Central memory CD8-positive, alpha-beta T cell (primary cell): ENCODE measurements at regions not wholly inside any gene's neighbourhood (a gene's known extent, or its start where the extent isn't known, plus 50 kb on each side); places are given as distances from the start of the nearest gene placed in this dataset.

ENCODE experiments used
- ATAC-seq: fragments of 150-1000 bp; cut with Tn5 transposase; replicated peaks from 2 replicates; pipeline ENCODE4 v1.10.0; 2022; ENCODE audit warnings: mild to moderate bottlenecking, moderate FRiP score, moderate number of reproducible peaks; ENCODE audit not compliant: poor library complexity, severe bottlenecking; ENCODE audit errors: extremely low read depth
- DNase-seq, 2 donors: peaks; one replicate each; pipeline ENCODE4 v3.0.0; 2021; ENCODE audit warnings: low spot score in 2 of 2
- H3K27ac Mint-ChIP-seq: one replicate; pipeline ENCODE4 v1.8.0; 2022; ENCODE audit warnings: low read depth, mild to moderate bottlenecking, moderate library complexity, mixed read lengths
- H3K27me3 Mint-ChIP-seq: one replicate; pipeline ENCODE4 v1.8.0; 2022; ENCODE audit warnings: mixed read lengths
- H3K36me3 Mint-ChIP-seq: one replicate; pipeline ENCODE4 v1.8.0; 2022; ENCODE audit warnings: mild to moderate bottlenecking, moderate library complexity, mixed read lengths; ENCODE audit not compliant: insufficient read depth
- H3K4me1 Mint-ChIP-seq: one replicate; pipeline ENCODE4 v1.8.0; 2022; ENCODE audit warnings: mixed read lengths
- H3K4me3 Mint-ChIP-seq: one replicate; pipeline ENCODE4 v1.8.0; 2022; ENCODE audit warnings: mild to moderate bottlenecking, moderate library complexity, mixed read lengths
- H3K9me3 Mint-ChIP-seq: one replicate; pipeline ENCODE4 v1.8.0; 2022; ENCODE audit warnings: mixed read lengths

GRCh38 chr7:22610951-22611757, 111.2 kb upstream of the STEAP1B start:
- ATAC-seq: no peak
- no peaks in the 10 kb centered on the region for H3K36me3 Mint-ChIP-seq
- peaks cover 43% of the 10 kb centered on the region for H3K27me3 Mint-ChIP-seq
- no peak overlapping the region for H3K27ac Mint-ChIP-seq
- H3K4me1 Mint-ChIP-seq: no peaks in the 10 kb centered on the region
- H3K4me3 Mint-ChIP-seq: no peak overlapping the region
- H3K9me3 Mint-ChIP-seq: no peaks in the 10 kb centered on the region
- DNase-seq: no peak

DNA sequence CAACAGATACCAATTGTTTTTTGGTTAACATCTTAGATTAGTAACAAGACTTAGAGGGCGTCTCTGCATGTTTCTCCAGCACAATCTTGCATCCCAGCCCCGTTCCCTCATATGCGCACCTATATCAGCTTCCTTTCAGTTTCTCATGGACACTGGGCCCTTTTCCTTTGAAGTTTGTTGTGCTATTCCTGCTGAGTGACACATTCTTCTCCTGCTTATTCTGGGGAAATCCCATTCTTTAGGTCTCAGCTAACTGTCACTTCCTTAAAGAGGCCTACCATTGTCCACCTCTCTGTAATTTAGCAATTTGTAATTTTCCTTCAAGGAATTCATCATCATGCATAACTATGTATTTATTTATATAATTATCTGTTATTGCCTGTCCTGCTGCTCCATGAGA, 110.3 kb upstream of the STEAP1B start:
- no peak for DNase-seq
- Mint-ChIP-seq H3K4me3 (no peak overlapping the region), H3K27me3 (peaks cover 37% of the 10 kb centered on the region), H3K9me3 (no peaks in the 10 kb centered on the region), H3K36me3 (no peaks in the 10 kb centered on the region), H3K27ac (no peak overlapping the region), H3K4me1 (no peaks in the 10 kb centered on the region)
- no peak for ATAC-seq

DNA sequence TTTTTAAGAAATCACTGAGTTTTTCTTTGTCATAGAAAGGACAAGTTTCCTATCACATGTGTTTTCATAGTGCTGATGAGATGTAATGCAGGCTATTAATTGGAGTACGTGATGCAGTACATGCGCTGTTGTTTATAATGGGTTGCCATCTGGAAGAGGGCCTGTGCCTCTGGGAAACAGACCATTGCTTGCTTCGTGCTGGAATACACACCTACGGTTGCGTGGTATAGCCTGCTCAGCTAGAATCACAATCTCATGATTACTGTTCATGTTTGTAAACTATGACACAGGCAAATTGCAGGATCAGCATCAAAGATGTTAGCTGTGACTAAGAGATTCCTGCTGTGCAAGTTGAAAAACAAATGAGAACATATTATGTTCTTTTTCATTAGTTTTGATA, 107.2 kb upstream of the STEAP1B start:
- H3K9me3 Mint-ChIP-seq: no peaks in the 10 kb centered on the region
- H3K27me3 Mint-ChIP-seq: peaks cover 23% of the 10 kb centered on the region
- DNase-seq (no peak), ATAC-seq (no peak)
- H3K36me3 Mint-ChIP-seq: no peaks in the 10 kb centered on the region
- no peaks in the 10 kb centered on the region for H3K4me1 Mint-ChIP-seq
- no peak overlapping the region for H3K4me3 Mint-ChIP-seq
- no peak overlapping the region for H3K27ac Mint-ChIP-seq

DNA sequence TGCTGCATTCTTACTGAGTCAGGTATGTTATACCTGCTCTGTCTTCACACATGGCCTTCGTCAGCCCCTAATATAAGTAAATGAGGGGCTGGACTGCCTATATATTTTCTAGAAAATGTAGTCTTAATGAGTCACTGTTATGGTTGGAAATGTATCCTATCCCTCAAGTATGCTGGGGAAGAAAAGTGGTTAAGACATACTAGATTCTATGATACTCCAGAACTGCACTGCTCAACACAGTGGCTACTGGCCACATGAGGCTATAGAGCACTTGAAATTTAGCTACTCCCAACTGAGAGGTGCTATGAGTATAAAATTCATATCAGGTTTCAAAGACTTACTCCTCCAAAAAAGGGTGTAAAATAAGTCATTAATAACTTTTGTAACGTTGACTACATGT, 104.3 kb upstream of the STEAP1B start:
- no peak for ATAC-seq
- Mint-ChIP-seq H3K4me1 (no peaks in the 10 kb centered on the region), H3K27me3 (peaks cover 21% of the 10 kb centered on the region), H3K9me3 (no peaks in the 10 kb centered on the region), H3K27ac (no peak overlapping the region), H3K36me3 (no peaks in the 10 kb centered on the region), H3K4me3 (no peak overlapping the region)
- no peak for DNase-seq

DNA sequence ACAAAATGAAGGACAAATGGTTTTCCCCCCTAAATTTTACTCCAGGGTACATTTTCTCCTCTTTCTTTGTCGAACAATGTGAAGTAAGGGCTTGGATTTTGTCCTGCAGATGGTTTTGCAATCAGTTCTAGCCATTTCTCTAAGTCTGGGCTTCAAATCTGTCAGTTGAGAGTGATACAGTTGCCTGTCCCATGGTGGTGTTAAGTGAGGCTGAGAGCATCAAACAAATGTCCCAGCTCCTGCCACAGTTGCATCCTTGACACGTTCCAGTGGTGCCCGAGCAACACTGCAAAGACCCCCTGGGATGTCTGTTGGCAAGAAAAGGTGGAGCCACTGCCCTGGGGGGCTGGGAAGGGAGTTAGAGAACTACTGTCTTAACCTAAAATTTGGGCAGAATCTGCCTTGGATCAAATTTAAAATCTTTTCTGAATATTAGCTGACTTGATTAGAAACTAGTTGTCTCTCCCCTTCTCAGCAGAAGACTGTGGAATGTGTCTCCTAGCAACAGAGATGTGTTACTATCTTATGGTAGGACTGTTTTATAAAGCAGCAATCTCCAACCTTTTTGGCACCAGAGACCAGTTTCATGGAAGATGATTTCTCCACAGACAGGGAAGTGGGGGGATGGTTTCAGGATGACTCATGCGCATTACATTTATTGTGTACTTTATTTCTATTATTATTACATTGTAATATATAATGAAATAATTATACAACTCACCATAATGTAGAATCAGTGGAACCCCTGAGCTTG, 102.0 kb upstream of the STEAP1B start:
- Mint-ChIP-seq H3K9me3 (no peaks in the 10 kb centered on the region), H3K27me3 (peaks cover 21% of the 10 kb centered on the region), H3K4me1 (no peaks in the 10 kb centered on the region), H3K27ac (no peak overlapping the region), H3K36me3 (no peaks in the 10 kb centered on the region), H3K4me3 (no peak overlapping the region)
- ATAC-seq (no peak), DNase-seq (no peak)

DNA sequence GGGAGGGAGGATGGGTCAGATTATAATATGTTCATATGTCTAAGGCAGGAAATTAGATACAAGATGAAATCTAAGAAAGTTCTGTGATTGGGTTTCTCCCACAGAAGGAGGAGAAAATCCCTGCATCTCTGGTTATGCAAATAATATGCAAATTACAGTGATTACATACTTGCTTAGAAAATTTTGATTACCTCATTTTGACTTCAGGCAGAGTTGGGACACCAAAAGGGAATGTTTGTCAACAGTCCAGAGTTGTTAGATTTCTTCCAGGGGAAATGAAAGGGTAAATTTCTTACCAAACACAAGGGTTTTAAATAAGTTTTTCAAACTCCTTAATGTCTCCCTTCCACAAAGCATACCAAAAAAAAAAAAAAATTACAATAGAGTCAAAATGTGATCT, 101.4 kb upstream of the STEAP1B start:
- Mint-ChIP-seq H3K4me1 (no peaks in the 10 kb centered on the region), H3K4me3 (no peak overlapping the region), H3K9me3 (no peaks in the 10 kb centered on the region), H3K36me3 (no peaks in the 10 kb centered on the region), H3K27me3 (peaks cover 21% of the 10 kb centered on the region), H3K27ac (no peak overlapping the region)
- DNase-seq: no peak
- ATAC-seq: no peak

- no peak overlapping the region for H3K4me3 Mint-ChIP-seq
- no peaks in the 10 kb centered on the region for H3K36me3 Mint-ChIP-seq
- no peak for DNase-seq
- ATAC-seq: no peak
- peaks cover 21% of the 10 kb centered on the region for H3K27me3 Mint-ChIP-seq
- no peaks in the 10 kb centered on the region for H3K4me1 Mint-ChIP-seq
- H3K27ac Mint-ChIP-seq: no peak overlapping the region
- no peaks in the 10 kb centered on the region for H3K9me3 Mint-ChIP-seq
Observed at GRCh38 chr7:22601003-22601402, 101.0 kb upstream of the STEAP1B start.

GRCh38 chr7:22598318-22598920, 98.4 kb upstream of the STEAP1B start:
- H3K4me3 Mint-ChIP-seq: no peak overlapping the region
- peaks cover 14% of the 10 kb centered on the region for H3K27me3 Mint-ChIP-seq
- no peaks in the 10 kb centered on the region for H3K36me3 Mint-ChIP-seq
- no peak for DNase-seq
- H3K27ac Mint-ChIP-seq: no peak overlapping the region
- H3K9me3 Mint-ChIP-seq: no peaks in the 10 kb centered on the region
- H3K4me1 Mint-ChIP-seq: no peaks in the 10 kb centered on the region
- no peak for ATAC-seq

- DNase-seq (no peak), ATAC-seq (no peak)
- H3K9me3 Mint-ChIP-seq: no peaks in the 10 kb centered on the region
- peaks cover 13% of the 10 kb centered on the region for H3K27me3 Mint-ChIP-seq
- no peak overlapping the region for H3K4me3 Mint-ChIP-seq
- no peaks in the 10 kb centered on the region for H3K36me3 Mint-ChIP-seq
- no peaks in the 10 kb centered on the region for H3K4me1 Mint-ChIP-seq
- no peak overlapping the region for H3K27ac Mint-ChIP-seq
Observed at GRCh38 chr7:22597844-22598243, 97.9 kb upstream of the STEAP1B start.

DNA sequence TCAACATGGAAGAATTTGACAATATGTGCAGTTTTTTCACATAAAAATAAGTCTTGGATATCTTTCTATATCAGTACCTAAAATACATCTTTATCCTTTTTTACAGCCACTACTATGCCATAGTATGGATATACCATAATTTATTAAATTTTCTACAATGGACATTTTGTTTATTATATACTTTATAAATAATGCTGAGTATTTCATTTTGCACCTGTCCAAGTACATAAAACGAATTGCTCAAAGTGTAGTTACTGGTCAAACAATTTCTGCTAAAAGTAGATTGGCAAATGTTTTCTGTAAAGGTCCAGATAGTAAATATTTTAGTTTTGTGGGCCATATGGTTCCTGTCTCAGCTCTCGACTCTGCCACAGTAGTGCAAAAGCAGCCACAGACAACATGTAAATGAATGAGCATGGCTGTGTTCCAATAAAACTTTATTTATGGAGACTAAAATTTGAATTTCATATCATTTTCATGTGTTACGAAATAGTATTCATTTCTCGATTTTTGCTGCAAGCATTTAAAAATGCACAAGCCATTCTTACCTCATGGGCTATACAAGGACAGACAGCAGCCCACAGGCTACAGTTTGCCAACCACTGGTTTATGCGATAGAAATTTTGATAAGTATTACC, 96.9 kb upstream of the STEAP1B start:
- peaks cover 23% of the 10 kb centered on the region for H3K27me3 Mint-ChIP-seq
- DNase-seq: no peak
- H3K4me3 Mint-ChIP-seq: no peak overlapping the region
- no peak for ATAC-seq
- H3K36me3 Mint-ChIP-seq: no peaks in the 10 kb centered on the region
- H3K4me1 Mint-ChIP-seq: no peaks in the 10 kb centered on the region
- H3K27ac Mint-ChIP-seq: no peak overlapping the region
- H3K9me3 Mint-ChIP-seq: no peaks in the 10 kb centered on the region

DNA sequence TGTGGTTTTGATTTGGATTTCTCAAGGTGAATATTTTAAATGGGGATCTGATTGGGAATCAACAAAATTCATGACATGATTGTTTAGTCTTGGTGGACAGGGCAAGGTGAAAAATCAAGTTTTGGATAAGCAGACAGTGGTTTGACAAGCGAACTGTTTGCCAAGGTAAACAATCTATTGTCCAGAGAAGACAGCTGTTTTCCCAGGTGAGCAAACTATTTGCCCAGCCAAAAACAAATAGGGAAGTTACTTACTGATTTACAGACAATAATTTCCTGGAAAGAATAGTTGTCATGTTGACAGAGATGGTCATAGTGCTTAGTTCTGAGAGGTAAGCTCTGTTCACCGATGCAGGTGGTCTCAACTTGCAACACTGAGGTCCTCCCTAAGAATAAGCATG, 94.0 kb upstream of the STEAP1B start:
- no peaks in the 10 kb centered on the region for H3K9me3 Mint-ChIP-seq
- H3K4me3 Mint-ChIP-seq: no peak overlapping the region
- no peaks in the 10 kb centered on the region for H3K4me1 Mint-ChIP-seq
- no peak overlapping the region for H3K27ac Mint-ChIP-seq
- DNase-seq (no peak), ATAC-seq (no peak)
- H3K27me3 Mint-ChIP-seq: peaks cover 25% of the 10 kb centered on the region
- no peaks in the 10 kb centered on the region for H3K36me3 Mint-ChIP-seq

DNA sequence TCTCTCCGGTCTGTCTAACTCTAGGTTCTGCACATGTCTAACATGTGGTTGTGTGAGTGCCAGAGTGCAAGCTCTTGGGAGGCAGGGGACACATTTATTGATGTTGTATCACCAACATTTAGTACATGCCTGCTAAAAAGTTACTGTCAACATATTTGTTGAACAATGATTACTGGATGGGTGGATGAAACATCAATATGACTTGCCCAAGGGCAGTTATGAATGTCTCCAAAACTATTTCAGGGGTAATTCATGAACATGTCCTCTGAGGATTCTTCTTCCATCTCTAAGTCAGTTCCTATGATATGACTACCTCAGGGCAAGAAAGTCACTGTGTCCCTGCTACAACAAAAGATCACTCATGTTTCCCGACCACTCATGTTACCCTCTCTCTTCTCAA, 91.3 kb upstream of the STEAP1B start:
- ATAC-seq (no peak), DNase-seq (no peak)
- Mint-ChIP-seq H3K27ac (no peak overlapping the region), H3K27me3 (peaks cover 25% of the 10 kb centered on the region), H3K4me3 (no peak overlapping the region), H3K36me3 (no peaks in the 10 kb centered on the region), H3K4me1 (peaks cover 5% of the 10 kb centered on the region), H3K9me3 (no peaks in the 10 kb centered on the region)
